GM19438 (cell line): ENCODE measurements at regions not wholly inside any gene's neighbourhood (a gene's known extent, or its start where the extent isn't known, plus 50 kb on each side); places are given as distances from the start of the nearest gene placed in this dataset.
A peak's percentile ranks its signal among the peaks of the same experiment; 100 is the strongest.
"Not testable (repeated sequence)": the region's sequence is repeated elsewhere in the genome, so short reads cannot be mapped to it uniquely, and the experiment has no call there.

Experiments used
- ATAC-seq: cut with Tn5 transposase; IDR thresholded peaks from one replicate; pipeline ENCODE4 v1.9.1; 2021; ENCODE audit warnings: low read depth; ENCODE audit not compliant: unreplicated experiment

DNA sequence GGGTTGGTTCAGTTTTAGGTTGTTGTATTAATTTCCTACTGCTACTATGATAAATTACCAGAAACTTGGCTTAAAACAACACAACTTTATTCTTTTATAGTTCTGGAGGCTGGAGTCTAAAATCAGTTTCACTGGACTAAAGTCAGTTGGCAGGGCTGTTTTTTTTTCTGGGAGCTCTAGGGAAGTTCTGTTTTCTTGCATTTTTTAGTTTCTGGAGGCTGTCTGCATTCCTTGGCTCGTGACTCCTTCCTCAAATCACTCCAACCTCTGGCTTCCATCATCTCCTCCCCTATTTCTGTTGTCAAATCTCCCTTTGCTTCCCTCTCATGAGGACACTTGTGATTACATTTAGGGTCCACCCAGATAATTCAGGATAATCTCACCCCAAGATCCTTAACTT is 51.3 kb upstream of the SUB1 start:
- ATAC-seq, result no peak

DNA sequence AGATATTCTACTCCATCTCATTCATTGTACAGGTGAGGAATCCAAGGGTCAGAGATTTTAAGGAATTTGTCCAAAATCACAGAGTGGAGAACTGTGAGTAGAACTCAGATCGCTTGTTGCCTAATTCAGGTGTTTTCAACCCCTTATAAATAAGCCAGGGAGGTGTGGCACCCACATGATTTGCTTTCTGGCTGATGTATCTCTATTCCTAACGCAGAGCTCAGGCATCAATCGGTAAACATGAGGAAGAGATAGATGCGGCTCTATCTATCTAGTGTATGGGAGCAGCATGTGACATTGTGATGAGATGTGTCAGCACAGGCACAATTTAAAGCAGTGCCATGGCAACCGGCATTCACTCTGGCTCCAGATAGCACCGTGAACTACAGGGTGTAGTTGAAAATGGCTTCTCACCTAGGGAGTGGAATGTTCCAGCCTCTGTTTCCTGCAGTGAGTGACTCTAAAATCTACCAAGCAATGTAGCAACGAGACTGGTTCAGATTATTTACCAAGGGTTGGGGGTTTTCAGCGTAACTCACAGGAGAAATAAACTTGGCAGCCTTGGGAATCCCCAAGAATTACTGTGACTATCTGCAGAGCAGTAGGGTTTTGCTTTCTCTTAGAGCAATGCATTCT is 53.4 kb upstream of the SUB1 start:
- peak; percentile 51 for ATAC-seq

GRCh38 chr5:32527321-32527720 is 58.0 kb upstream of the SUB1 start:
- not testable (repeated sequence) for ATAC-seq

DNA sequence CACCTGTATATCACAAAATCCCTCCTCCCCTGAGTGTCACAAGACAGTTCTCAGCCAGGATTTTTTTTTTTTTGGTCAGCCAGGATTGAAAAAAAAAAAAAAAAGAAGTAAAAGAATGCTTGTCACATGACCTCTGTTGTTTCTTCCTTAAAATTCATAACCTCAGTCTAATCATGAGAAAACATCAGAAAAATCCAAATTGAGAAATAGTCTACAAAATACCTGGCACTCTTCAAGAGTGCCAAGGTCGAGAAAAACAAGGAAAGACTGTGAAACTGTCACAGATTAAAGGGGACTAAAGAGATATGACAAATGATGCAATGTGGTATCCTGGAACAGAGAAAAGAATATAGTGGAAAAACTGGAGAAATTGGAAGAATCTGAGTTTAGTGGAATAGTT is 58.5 kb upstream of the SUB1 start:
- no peak for ATAC-seq

DNA sequence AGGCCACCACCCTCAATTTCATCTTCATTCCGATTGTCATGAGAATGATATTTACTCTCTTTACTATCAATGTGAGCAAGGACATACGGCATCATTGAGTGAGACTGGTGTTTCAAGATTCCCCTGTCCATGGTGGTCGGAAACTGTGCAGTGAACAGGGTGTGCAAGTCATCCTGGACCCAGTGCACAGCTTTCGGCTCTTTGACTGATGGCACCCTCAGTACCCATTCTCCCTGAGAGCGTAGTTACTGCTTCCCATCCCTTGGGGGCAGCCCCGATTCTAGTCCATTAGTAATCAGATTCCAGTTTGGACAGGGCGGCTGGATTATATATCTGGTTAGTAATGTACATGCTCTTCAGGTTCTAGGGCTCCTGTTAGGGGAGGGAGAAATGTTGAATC is 61.7 kb upstream of the SUB1 start:
- no peak for ATAC-seq

- no peak for ATAC-seq
These were observed 62.8 kb upstream of the SUB1 start for GRCh38 chr5:32522429-32523143.

GRCh38 chr5:32521481-32521880 is 63.9 kb upstream of the SUB1 start:
- ATAC-seq, result no peak

- no peak for ATAC-seq
These were observed 64.4 kb upstream of the SUB1 start for GRCh38 chr5:32520972-32521371.

- ATAC-seq, result no peak
These were observed 65.0 kb upstream of the SUB1 start for GRCh38 chr5:32520356-32520755.

- no peak for ATAC-seq
These were observed 65.8 kb upstream of the SUB1 start for GRCh38 chr5:32519508-32519907.

DNA sequence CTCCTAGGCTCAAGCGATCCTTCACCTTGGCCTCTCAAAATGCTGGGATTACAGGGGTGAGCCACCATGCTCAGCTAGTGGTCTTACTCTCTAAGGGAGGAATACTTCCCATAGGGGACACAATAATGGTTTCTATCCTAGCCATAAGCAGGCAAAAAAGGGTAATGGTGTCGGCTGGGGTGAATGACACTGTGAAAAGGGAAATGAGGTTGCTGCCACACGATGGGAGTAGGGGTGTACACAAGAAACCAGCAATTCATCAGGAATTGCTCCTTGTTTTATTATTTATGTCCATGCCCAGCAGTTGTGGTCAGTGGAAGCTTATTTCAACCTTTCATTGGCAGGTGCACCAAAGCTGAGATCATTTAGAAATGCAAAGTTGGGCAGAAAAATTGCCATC is 70.3 kb upstream of the ZFR start:
- ATAC-seq, result no peak

DNA sequence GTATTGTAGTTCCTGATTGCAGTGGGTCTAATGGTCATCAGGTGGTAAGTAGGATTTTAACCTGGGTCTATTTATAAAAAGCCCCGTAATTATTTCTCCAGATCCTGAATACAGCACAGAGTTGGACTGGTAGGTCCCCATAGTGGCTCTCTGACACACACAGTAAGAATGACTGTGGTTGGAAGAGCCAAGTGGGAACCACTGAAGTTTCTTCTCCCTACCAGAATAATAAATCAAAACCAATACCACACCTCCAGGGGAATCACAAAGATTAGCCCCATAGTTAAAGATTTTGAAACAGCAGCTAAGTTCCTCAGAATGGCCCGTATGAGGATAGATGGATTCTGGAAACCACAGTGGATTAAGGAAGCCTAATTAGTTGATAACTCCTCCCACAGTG is 68.4 kb upstream of the ZFR start:
- ATAC-seq, result no peak

DNA sequence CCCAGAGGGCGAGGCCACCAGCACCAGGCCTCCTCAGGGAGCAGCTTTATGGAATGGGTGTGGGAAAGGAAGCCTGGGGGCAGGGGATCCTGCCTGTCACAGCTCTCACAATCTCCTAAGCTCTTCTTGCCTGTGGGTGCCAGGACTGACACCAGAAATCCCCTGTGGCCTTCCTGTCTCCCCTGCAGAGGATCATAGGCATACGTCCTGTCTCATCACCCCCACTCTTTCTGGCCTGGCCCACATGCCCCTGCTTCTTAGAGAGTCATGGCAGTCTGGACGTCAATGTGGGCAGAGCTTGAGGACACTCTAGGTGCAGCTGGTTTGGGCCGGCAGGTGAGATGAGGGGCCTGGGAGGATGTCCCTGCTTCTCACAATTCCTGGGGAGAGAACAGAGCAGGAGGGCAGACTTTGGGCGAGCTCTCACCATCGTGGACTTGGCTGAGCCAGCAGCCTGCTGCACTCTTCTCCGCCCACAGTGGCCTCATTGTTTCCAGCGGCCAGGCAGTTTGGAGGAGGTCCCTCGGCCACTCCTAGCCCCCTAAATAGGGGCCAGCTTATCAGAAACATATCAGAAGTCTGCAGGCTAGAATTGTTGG is 67.3 kb upstream of the ZFR start:
- ATAC-seq, result no peak

- no peak for ATAC-seq
These were observed 66.3 kb upstream of the ZFR start for GRCh38 chr5:32510860-32511259.

GRCh38 chr5:32508806-32509805 is 64.6 kb upstream of the ZFR start:
- no peak for ATAC-seq

- ATAC-seq, result no peak
These were observed 63.3 kb upstream of the ZFR start for GRCh38 chr5:32507738-32508434.

DNA sequence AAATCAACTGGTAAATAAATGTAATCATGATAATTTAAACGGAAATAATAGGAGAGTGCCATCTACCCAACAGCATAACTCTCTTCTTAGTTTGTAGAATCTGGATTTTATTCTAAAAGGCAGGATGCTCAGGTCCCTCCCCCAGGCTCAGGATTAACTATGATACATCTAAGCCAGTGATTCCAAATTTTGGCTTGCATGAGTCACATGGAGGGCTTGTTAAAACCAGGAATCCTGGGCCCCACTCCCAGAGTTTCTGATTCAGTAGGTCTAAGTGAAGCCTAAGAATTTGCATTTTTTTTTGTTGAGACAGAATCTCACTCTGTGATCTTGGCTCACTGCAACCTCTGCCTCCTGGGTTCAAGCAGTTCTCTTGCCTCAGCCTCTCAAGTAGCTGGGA is 62.3 kb upstream of the ZFR start:
- ATAC-seq, result no peak

DNA sequence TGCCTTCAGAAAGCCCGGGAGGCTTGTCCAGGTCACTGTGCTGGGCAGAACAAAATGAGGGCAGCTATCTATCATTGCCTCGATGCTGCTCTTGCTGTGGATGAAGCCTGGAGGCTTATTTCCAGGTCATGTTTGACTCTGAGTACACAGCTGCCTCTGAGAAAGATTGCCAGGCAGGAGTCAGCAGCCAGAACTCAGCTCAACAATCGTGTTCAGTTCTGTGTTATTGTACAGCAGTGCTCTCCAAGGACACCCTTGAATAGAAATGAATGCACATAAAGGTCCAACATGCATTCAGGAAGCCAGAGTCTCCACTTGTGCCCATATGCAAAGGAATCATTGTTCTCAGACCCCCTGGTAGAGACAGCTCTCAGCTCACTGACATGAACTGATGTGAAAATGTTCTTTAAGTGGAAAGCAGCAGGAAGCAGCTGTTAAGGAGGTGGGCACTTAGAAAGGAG is 61.7 kb upstream of the ZFR start:
- no peak for ATAC-seq

DNA sequence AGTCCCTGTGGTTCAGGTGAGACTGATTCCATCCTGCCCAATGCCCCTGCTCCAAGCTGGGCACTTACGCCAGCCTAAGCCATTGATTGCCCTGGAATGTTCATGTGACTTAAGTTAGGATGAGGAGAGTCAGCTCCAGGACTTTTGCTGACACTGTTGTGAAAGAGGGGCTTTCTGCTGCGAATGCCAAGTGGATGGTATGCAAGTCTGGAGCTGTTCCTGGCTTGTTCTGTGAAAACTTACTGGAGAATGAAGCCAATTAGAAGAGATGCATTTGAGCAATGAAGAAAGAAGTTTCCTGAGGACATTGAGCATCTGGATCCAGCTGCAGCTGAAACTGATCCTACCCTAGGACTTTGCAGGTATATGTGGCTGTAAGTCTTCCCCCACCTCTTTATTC is 61.2 kb upstream of the ZFR start:
- no peak for ATAC-seq

DNA sequence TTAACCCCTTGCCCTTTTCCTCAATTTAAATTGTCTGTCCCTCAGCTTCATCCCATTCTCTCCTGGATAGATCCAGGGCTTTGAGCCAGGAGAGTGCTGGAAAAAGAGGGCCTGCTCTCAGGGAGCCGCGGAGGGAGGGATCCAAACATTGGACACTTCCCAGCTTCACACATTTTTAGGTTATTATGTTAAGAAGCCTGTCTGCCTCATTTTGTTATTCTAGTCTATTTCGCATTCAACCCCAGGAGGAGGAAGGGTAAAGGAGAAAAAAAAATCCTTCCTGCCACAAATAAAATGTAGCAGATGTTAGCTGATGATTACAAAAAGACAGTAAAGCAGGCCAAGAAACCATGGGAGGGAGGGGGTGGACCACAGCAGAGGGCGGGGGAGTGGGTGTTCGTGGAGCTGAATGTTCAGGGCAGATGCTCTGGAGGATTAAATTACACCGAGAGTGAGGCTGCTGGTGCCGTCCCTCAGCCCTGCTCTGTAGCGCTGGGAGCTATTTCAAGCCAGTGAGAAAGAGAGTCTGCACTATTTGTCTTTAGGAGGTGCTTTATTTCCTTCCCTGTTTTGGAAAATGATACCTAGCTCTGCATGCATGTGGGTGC is 60.6 kb upstream of the ZFR start:
- no peak for ATAC-seq
